Upper lobe of left lung (tissue), 6 donors: ENCODE measurements at regions not wholly inside any gene's neighbourhood (a gene's known extent, or its start where the extent isn't known, plus 50 kb on each side); places are given as distances from the start of the nearest gene placed in this dataset.
"Not testable (repeated sequence)": the region's sequence is repeated elsewhere in the genome, so short reads cannot be mapped to it uniquely, and the experiment has no call there.

Experiments
- ATAC-seq, 2 donors: fragments of 200-7000 bp; cut with Tn5 transposase; one replicate each; pipeline ENCODE4 v1.9.1; 2022; ENCODE audit warnings: mild to moderate bottlenecking in 2 of 2, moderate library complexity in 2 of 2; ENCODE audit not compliant: low FRiP score in 2 of 2
- DNase-seq, 2 donors: peaks; one replicate each; pipeline ENCODE4 v3.0.0-alpha.2; 2019 to 2020
- H3K27ac ChIP-seq, 4 donors: fragments of 200-600 bp; sonication (generic); one replicate each; pipeline ENCODE4 v1.5.1; 2016 to 2019
- H3K27me3 ChIP-seq, 4 donors: fragments of 200-600 bp; sonication (generic); one replicate each; pipeline ENCODE4 v1.5.1; 2017 to 2019
- H3K36me3 ChIP-seq, 4 donors: fragments of 200-600 bp; sonication (generic); one replicate each; pipeline ENCODE4 v1.5.1; 2016 to 2019
- H3K4me1 ChIP-seq, 4 donors: fragments of 200-600 bp; sonication (generic); one replicate each; pipeline ENCODE4 v1.5.1; 2018 to 2019
- H3K4me3 ChIP-seq, 4 donors: fragments of 200-600 bp; sonication (generic); one replicate each; pipeline ENCODE4 v1.5.1; 2017 to 2019; ENCODE audit warnings: mild to moderate bottlenecking in 2 of 4, moderate library complexity in 1 of 4
- H3K9me3 ChIP-seq, 4 donors: fragments of 200-600 bp; sonication (generic); one replicate each; pipeline ENCODE4 v1.5.1; 2018 to 2019
- EP300 ChIP-seq, 4 donors: sonication (generic); formaldehyde crosslinking; IDR thresholded peaks; one replicate each; pipeline ENCODE4 v1.5.1; 2017; ENCODE audit warnings: antibody characterized with exemption in 4 of 4, control low read depth in 2 of 4
- POLR2A ChIP-seq, 4 donors: fragments of 450-650 bp; IDR thresholded peaks; one replicate each; pipeline ENCODE4 v1.5.1; 2016 to 2017; ENCODE audit warnings: antibody characterized with exemption in 4 of 4, mild to moderate bottlenecking in 2 of 4
- POLR2AphosphoS5 ChIP-seq, 2 donors: sonication (generic); formaldehyde crosslinking; IDR thresholded peaks; one replicate each; pipeline ENCODE4 v1.5.1; 2017; ENCODE audit warnings: antibody characterized with exemption in 2 of 2
- WGBS, 2 donors: methylation state at CpG; one replicate each; pipeline ENCODE4 v1.1.5; 2017 to 2018; 5-methylcytosine and 5-hydroxymethylcytosine counted together
- TF ChIP-seq, protein P1 (sequence below), 6 experiments: fragments of 450-650 bp in 4 of 6; fragments of 200-600 bp in 2 of 6; sonication (generic) in 2 of 6; IDR thresholded peaks; one replicate each; pipeline ENCODE4 v1.5.1; 2016 to 2019; ENCODE audit warnings: antibody characterized with exemption in 6 of 6
- donor health status: DM: no; HTN: no; CAD: no; lungs with moderate emphysema.
- donor health status: DM: no; HTN: yes; CAD: no; lungs with severe emphysema.

DNA sequence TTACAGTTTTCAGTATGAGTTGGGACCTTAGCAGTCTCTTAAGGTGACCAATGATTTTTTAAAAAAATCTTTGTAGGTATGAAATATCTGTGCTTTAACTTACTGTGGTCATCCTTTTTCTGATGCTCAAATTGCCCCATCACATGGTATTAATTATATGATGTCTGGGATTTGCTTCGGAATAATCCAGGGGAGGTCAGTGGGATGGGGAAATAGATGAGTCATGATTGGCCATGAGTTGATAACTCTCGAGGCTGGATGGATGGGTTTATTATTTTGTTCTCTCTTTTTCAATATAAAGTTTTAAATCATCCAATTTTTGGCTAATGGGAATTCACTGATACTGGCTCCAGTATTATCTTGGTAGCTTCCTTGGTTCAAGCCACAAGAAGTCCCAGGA is 370.3 kb upstream of the TPM1 start:
- WGBS, 2 donors, result 87 to 93% methylated on average over 2 of the region's 2 CpGs
- ATAC-seq, result peak in 1 of 2 donors; percentile 58
- H3K27ac ChIP-seq, result no peak overlapping the region

GRCh38 chr15:62676891-62677290 is 365.7 kb upstream of the TPM1 start:
- Histone ChIP-seq H3K36me3 (no peaks in the 10 kb centered on the region), H3K4me3 (no peak overlapping the region), H3K27me3 (no peaks in the 10 kb centered on the region), H3K4me1 (no peaks in the 10 kb centered on the region), H3K27ac (no peak overlapping the region), H3K9me3 (no peaks in the 10 kb centered on the region)
- TF ChIP-seq, protein P1, sequence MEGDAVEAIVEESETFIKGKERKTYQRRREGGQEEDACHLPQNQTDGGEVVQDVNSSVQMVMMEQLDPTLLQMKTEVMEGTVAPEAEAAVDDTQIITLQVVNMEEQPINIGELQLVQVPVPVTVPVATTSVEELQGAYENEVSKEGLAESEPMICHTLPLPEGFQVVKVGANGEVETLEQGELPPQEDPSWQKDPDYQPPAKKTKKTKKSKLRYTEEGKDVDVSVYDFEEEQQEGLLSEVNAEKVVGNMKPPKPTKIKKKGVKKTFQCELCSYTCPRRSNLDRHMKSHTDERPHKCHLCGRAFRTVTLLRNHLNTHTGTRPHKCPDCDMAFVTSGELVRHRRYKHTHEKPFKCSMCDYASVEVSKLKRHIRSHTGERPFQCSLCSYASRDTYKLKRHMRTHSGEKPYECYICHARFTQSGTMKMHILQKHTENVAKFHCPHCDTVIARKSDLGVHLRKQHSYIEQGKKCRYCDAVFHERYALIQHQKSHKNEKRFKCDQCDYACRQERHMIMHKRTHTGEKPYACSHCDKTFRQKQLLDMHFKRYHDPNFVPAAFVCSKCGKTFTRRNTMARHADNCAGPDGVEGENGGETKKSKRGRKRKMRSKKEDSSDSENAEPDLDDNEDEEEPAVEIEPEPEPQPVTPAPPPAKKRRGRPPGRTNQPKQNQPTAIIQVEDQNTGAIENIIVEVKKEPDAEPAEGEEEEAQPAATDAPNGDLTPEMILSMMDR (IDR thresholded peaks at IDR 0.05), result no peak
- TF ChIP-seq POLR2A (IDR thresholded peaks at IDR 0.05) (no peak), POLR2AphosphoS5 (IDR thresholded peaks at IDR 0.05) (no peak), EP300 (IDR thresholded peaks at IDR 0.05) (no peak)
- WGBS, 2 donors, result 93 to 98% methylated on average over 6 of the region's 6 CpGs
- DNase-seq, result no peak
- no peak for ATAC-seq

More for the DNA sequence above, 370.3 kb upstream of the TPM1 start:
- Histone ChIP-seq H3K36me3 (no peaks in the 10 kb centered on the region), H3K27me3 (no peaks in the 10 kb centered on the region), H3K4me3 (no peak overlapping the region), H3K9me3 (no peaks in the 10 kb centered on the region), H3K4me1 (no peaks in the 10 kb centered on the region)
- no peak for DNase-seq
- TF ChIP-seq POLR2A (IDR thresholded peaks at IDR 0.05), result no peak
- no peak for TF ChIP-seq POLR2AphosphoS5 (IDR thresholded peaks at IDR 0.05)
- no peak for TF ChIP-seq EP300 (IDR thresholded peaks at IDR 0.05)
- TF ChIP-seq, protein P1 (IDR thresholded peaks at IDR 0.05), result no peak

DNA sequence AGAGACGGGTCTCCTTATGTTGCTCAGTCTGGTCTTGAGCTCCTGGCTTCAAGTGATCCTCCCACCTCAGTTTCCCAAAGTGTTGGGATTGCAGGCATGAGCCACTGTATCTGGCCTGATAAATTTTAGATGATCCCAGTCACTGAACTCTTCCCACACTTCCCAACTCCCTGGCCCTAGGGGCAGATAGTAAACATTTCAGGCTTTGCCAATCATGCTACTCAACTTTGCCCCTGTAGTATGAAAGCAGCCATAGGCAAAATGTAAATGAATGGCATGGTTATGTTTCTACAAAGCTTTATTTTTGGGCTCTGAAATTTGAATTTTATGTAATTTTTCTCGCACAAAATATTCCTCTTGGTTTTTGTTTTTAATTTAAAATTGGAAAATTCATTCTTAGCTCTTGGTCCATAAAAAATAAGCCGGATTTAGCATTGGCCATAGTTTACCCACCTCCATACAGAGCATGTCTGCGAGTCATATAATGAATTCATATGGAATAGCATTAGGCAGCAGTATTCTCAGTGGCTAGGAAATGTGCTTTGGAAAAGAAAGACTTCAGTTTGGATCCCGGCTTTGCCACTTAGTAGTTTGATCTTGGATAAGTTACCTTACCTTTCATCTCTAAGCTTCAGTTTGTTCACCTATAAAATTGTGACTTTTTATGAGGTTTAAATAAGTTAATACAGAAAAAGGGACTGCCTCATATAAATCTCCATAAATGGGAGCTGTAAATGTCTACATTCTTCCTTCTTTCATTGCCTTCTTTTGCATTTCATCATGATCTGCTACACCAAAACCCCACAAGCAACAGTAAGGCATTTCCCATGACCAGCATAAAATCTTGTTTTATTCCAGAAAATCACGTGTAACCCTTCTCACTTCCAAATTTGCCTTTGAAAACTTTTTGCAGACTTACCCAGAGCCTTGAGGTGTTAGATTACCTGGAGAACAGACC is 360.3 kb upstream of the TPM1 start:
- WGBS, 2 donors, result 92 to 94% methylated on average over 6 of the region's 6 CpGs
- no peak for DNase-seq
- H3K27me3 ChIP-seq, result no peaks in the 10 kb centered on the region
- H3K9me3 ChIP-seq, result no peaks in the 10 kb centered on the region
- TF ChIP-seq, protein P1 (IDR thresholded peaks at IDR 0.05), result no peak
- TF ChIP-seq EP300 (IDR thresholded peaks at IDR 0.05) (no peak), POLR2AphosphoS5 (IDR thresholded peaks at IDR 0.05) (no peak), POLR2A (IDR thresholded peaks at IDR 0.05) (no peak)
- H3K36me3 ChIP-seq, result no peaks in the 10 kb centered on the region
- H3K27ac ChIP-seq, result no peak overlapping the region
- H3K4me3 ChIP-seq, result no peak overlapping the region
- no peak for ATAC-seq
- no peaks in the 10 kb centered on the region for H3K4me1 ChIP-seq

DNA sequence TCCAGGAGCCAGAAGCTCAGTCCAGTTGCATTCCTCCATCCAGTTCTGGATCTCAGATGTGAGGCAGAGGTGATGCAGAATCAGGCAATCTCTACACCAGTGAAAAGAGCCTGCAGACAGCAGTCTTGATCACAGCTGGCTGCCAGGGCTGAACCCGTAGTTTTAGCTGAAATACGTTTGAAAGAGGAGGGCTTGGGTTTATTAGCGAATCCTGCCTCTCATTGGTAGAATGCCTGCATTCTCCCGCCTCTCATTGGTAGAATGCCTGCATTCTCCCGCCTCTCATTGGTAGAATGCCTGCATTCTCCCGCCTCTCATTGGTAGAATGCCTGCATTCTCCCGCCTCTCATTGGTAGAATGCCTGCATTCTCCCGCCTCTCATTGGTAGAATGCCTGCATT is 359.4 kb upstream of the TPM1 start:
- not testable (repeated sequence) for H3K9me3 ChIP-seq, ATAC-seq, H3K4me3 ChIP-seq, H3K27me3 ChIP-seq, H3K36me3 ChIP-seq, DNase-seq, H3K4me1 ChIP-seq, H3K27ac ChIP-seq
- 94 to 96% methylated on average over 8 of the region's 8 CpGs for WGBS, 2 donors

DNA sequence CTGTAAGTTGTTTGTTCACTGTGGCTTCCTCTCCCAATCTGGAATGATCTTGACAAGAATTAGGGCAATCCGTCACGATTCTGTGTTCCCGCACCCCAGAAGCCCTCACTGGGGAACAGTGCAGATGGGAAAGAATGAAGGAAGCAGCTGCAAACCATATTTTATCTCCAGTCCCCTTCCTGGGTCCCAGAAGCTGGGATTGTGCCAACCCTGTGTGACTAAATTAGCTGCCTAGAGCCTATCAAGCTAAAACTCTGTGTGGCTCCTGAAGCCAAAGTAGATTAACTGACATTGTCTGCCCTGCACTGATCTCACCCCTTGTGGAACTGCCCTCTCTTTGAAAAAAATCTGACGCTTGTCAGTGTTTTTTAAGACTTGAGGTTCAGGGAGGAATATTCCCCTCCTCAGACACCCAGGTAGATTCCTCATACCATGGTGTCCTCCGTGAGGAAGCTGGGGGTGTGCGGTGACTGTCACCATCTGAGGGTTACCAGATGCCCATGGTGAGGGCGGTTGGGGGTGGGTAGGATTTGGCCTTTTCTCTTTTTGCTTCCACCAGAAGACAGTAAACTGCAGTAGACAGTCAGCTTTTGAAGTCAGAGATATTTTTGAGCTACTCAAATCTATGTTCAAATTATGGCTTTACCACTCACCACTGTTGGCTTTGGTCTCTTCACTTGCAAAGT is 358.3 kb upstream of the TPM1 start:
- peak in 1 of 2 donors; percentile 43 for ATAC-seq
- no peak for TF ChIP-seq POLR2A (IDR thresholded peaks at IDR 0.05)
- no peak for TF ChIP-seq EP300 (IDR thresholded peaks at IDR 0.05)
- no peak for TF ChIP-seq POLR2AphosphoS5 (IDR thresholded peaks at IDR 0.05)
- TF ChIP-seq, protein P1 (IDR thresholded peaks at IDR 0.05), result no peak
- H3K27ac ChIP-seq, result no peak overlapping the region
- no peaks in the 10 kb centered on the region for H3K9me3 ChIP-seq
- no peaks in the 10 kb centered on the region for H3K27me3 ChIP-seq
- WGBS, 2 donors, result 82 to 93% methylated on average over 5 to 7 of the region's 7 CpGs
- H3K4me3 ChIP-seq, result no peak overlapping the region
- no peaks in the 10 kb centered on the region for H3K4me1 ChIP-seq
- H3K36me3 ChIP-seq, result no peaks in the 10 kb centered on the region
- DNase-seq, result no peak
